HG02981 (cell line): ENCODE measurements at regions not wholly inside any gene's neighbourhood (a gene's known extent, or its start where the extent isn't known, plus 50 kb on each side); places are given as distances from the start of the nearest gene placed in this dataset.
A peak's percentile ranks its signal among the peaks of the same experiment; 100 is the strongest.

Source experiments
- ATAC-seq: cut with Tn5 transposase; IDR thresholded peaks from one replicate; pipeline ENCODE4 v1.9.1; 2021; ENCODE audit warnings: mild to moderate bottlenecking, moderate library complexity; ENCODE audit not compliant: unreplicated experiment

DNA sequence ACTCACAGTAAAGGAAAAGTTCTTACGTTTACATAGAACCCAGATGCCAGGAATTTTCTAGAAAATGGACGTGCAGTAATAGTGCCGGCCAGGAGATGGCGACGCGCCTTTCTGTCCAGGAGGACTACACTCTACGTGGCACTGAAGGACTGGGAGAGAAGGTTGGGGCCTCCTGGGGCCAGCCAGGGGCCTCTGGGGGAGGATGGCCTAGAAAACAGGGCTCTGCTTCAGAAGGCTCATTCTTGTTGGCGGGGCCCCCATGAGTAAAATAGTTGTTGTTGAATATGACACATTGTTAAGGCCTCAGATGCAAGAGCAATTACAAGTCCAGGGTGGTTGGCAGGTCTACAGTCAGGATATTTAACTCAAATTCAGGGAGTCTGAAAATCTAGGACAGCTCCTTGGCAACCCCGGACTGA, 120.1 kb upstream of the MAX start:
- ATAC-seq = no peak

DNA sequence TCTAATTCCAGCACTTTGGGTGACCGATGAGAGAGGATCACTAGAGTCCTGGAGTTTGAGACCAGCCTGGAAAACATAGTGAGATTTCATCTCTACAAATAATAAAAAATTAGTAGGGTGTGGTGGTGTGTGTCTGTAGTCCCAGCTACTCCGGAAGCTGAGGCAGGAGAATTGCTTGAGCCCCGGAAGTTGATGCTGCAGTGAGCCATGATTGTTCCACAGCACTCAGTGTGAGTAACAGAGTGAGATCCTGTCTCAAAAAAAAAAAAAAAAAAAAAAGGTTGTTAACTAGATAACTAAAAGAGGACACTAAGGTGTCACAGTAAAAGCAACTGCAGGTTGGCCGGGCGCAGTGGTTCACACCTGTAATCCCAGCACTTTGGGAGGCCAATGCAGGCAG, 121.3 kb upstream of the MAX start:
- ATAC-seq = no peak

DNA sequence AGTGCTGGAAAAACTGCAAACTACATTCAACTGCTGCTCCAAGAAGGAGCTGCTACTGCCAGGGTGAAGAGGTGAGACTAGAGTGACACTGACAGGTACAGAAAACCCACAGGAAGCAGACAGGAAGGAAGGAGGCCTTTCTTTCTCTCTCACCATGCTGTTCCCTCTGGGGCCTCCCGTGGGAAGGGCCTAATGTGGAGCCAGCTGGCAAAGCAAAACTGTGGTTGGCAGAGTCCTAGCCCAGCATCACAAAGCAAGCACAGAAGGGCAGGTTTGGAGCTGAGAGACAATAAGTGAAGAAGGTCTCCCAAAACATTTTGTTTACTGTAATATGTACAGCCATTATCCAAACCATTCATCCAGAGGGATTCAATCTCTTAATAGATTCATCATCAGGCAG, 122.5 kb upstream of the MAX start:
- ATAC-seq = no peak

DNA sequence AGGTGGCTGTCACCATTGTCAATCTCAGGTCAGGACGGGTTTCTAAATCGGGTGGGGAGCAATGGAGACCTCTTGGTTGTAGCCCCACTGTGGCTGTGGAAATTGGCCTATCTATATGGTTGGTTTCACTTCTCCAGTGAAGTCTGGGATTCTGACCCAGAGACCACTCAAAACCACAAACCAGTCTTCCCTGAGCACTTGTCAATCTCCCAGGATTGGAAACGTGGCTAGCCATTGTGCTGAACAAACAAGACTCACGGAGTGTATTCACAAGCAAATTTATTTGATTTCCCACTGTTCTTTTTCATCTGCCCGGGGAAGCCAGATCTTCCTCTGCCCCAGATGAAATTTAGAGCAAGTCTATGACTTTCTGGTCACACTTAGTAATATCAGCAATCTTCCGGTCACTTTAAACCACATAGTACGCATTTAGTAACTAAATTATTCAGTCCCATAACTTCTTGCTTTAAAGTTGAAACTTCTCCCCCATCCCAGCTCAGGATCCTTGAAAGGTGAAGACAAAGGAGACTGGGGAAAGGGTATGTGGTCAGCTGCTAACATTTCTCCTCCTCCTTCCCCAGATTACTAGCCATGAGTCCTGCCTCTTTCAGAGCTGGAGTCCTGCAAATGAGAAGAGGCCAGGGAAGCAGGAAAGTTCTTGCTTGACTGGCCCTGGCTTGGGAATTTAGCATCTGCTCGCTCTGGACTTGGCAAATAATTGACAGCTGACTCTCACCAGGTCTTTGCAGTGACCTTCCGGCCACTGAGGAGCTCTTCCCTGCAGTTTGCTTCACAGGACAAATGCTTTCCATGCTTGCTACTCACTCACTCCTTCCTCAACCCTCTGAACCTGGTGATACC, 123.2 kb upstream of the MAX start:
- ATAC-seq = no peak

DNA sequence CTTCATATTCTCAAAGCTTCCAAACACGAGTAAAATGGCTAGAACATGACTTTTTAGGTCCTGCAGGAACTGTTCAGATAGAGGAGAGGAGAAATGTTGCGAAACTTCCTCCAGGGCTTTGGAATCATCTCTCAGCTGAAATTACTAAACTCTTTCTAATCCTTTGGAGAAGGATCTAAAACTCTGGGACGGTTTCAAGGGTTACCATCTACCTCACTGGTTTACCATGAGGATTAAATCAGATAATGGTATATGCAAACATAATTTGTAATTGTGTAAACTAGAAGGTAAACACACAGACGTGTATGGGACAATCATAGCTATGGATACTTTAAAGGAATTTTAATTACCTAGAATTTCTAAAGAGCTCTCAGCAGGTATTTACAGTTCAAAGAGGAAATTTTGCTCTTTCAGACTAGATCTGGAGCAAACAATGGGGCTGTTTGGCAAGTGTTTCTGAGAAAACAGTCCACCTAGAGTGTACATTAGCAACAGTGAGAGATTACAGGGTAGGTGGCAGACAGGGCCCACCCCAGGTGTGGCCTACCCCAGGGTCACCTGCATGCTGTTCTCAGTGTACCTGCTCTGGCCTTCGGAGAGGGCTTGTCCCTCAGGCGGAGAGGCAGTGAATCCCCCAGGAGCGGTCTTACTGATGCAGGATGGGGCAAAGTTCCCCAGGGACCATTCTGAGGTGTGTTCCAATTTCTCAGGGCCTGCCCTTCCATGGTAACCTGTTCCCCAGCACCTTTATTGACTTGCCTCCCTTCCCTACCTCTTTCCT, 124.7 kb upstream of the MAX start:
- ATAC-seq = no peak

DNA sequence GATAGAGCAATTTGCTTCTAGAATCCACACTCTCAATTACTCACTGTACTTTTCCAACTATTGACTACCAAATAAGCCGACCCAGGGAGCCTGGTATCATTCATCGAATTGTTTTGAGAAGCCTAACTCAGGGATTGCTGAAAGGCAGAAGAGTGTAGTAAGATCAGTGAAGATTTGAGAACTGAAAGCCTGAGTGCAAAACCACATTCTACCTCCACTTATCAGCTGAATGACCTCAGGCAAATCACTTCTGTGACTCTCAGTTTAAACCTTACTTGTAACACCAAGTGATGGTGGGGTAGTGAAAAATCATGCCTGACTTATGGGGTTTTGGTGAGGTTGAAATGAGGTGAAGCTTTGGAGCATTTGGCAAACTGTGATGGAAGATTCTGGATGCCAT, 126.1 kb upstream of the MAX start:
- ATAC-seq = peak; percentile 88

DNA sequence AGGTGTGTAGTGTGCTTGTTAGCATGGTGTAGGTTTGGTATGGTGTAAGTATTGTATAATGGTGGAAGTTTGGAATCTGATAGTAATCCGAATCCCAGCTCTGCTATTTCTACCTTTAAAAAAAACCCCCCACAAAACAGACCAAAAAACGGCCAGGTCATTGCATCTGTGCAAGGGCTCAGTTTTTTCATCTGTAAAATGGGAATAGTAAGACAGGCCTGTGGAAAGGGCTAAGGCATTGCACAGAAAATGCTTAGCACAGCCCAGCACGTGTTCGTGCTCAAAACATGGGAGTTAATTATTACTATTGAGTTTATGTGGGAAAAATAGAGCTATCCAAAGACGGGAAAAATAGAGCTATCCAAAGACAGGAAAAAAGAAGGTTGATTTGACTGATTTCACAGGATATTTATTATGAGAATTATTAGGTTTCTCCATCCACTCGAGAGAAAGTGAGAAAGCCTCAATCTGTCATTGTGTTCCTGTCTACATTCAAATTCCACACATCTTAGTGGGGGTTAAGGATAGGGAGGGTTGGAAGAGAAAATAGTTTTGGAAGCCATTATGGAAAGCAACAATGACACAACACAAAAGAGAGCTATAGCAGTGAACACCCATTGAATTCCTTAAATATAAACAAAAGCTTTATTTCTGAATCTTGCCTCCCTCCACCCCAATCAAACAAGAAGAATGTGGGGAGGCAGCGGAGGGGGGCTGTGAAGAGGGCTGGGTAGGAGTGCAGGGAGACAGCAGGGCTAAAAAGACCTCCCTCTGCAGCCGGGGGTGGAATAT, 126.8 kb upstream of the MAX start:
- no peak for ATAC-seq

DNA sequence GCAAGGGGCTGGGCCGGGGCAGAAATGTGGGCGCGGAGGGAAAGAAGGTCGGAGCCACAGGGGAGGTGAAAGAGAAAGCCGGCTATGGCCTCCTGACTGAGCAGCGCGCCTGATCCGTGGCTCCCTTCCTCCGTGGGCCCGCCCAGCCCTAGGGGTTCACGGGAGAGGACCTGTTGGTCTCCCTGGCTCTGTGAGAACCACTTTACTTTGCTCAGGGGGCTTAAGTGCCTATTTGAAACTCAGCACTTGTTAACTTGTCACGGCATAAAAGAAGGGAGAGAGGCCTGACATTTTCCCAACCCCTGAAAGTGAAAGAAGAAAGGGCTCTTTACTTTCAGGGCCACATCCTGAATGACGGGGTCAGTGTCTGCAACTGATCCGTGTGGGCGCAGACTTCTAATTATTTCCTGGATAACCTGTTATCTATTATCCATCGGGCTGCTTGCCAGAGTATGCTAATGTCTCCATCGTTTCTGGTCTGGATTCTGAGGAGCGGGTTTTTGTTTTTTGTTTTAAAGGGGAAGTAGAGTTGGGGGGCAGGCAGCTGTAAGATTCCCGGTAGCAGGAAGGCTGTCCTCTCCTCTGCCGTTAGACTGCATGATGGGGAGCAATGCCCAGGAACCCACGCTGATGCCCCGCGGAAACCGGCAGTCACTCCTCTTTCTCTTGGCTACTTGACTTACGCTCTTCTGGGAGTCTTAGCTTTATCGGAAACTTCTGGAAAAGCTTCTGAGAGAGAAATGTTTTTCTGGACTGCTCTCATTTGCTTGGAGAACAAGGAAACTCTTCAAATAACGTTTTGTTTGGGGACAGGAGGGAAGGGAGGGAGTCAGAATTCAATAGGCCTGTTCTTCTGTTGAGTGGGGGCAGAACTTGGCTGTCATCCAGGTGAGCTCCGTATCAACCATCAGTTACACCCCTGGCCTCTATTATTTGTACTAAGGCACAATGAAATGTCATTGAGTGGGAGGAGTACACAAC, 127.7 kb upstream of the MAX start:
- ATAC-seq = no peak

DNA sequence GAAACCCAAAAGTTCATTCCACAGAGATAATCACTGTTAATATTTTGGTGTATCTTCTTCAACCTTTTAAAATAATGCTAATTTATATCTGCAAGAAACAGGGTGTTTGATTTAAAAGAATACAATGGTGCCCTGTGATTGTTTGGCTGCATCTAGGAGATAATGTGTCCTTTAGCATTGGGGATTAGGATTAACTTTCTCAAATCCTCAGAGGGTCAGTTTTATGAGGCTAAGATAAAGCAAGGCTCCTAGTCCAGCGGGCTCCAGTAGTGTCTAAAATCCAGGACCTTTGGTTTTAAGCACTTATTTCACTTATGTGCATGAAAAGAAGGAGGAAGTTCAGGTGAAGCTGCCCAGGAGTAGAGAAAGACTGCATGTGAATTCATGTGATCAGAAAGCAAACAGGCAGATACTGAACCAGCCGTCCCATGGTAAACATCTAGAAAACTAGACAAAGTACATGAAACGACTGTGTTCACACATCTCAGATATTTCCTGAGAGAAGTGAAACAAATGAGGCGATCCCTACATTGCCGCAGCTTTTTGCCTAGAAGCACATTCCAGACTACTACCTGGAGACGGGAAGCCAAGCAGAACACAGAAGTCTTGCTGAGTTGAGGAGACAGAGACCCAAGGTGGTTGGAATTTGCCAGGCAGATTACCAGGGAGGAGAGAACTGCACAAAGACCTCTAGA, 129.1 kb upstream of the MAX start:
- ATAC-seq = no peak

DNA sequence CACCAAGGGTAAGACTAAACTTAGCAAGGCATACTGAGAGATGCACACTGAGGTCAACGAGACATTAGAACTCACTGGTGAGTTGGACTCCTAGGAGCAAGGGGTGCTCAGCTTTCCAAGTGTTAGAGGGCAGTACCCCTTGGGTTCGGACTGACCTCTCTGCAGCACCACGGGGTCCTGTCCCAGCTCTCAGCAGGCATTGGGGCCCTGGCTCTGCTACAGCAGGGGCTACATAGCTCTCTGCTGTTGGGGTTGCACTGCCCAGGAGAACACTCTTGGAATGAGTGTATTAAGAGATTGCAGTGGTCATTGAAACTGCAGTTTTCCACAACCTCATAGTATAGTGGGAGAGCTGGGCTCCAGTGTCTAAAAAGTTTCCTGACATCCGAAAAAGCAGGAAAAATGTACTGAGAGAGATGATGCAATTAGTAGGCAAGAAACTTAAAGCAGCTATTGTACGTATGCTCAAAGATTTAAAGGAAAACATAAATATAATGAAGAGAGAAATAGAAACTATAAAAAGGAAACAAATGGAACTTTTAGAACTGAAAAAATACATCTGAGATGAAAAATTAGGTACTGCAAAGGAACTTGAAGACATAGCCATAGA, 132.5 kb upstream of the MAX start:
- ATAC-seq = no peak

DNA sequence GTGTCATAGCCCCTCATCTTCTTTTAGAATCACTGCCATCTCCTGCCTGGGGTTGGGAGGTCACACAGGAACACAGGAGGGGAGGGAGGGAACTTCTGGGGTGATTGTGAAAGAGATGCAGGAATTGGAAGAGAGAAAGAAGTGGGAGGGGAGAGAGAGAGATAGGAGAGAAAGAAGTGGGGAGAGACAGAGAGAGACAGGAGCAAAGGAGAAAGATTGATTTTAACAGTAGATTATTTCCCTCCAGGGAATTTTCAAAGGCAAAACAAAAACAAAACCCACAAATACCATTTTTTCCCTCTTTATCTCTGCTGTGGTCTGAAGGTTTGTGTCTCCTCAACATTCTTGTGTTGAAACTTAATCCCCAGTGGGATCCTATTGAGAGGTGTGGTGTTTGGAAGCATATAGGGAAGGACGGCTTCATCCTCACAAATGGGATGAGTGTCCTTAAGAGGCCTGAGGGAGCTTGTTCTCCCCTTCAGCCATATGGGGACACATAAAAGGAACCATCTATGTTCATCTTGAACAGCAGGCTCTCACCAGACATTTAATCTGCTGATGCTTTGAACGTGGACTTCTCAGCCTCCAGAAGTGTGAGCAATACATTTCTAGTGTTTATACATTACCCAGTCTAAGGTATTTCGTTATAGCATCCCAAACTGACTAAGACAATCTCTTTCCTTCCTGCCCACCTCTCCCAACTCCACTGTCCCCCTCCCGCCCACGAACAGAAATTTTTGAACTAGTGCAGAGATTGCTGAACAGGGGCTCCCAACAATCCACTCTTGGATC, 134.9 kb upstream of the MAX start:
- no peak for ATAC-seq

DNA sequence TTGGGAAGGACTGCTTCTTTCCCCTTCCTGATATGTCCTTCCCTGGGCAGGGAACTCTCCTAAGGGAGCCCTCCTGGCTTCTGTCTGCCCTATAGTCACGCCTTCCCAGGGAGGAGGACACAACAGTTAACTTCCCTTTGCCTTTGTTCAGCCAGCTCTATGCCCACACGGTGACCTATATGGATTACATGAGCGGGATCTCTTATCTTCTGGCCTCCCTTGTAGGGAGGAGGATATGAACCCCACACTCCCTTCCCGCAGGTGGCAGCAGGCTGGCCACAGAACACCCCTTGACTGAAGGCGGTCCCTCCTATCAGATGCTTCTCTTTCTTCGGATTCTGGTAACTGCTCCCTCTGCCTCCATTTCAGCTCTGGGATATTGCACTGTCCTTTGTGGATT, 135.6 kb upstream of the MAX start:
- no peak for ATAC-seq

DNA sequence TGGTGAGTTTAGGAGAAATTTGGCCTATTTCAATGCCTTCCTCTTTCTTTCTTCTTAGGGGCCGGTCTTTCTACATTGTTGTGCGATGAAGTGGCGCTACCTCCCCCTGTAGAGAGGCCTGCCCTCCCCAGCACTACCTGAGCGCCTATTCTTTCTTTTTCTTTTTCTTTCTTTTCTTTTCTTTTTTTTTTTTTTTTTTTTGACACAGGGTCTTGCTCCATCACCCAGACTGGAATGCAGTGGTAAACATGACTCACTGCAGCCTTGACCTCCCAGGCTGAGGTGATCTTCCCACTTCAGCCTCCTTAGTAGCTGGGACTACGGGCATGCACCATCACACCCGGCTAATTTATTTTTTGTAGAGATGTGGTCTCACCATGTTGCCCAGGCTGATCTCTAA, 136.1 kb upstream of the MAX start:
- no peak for ATAC-seq

DNA sequence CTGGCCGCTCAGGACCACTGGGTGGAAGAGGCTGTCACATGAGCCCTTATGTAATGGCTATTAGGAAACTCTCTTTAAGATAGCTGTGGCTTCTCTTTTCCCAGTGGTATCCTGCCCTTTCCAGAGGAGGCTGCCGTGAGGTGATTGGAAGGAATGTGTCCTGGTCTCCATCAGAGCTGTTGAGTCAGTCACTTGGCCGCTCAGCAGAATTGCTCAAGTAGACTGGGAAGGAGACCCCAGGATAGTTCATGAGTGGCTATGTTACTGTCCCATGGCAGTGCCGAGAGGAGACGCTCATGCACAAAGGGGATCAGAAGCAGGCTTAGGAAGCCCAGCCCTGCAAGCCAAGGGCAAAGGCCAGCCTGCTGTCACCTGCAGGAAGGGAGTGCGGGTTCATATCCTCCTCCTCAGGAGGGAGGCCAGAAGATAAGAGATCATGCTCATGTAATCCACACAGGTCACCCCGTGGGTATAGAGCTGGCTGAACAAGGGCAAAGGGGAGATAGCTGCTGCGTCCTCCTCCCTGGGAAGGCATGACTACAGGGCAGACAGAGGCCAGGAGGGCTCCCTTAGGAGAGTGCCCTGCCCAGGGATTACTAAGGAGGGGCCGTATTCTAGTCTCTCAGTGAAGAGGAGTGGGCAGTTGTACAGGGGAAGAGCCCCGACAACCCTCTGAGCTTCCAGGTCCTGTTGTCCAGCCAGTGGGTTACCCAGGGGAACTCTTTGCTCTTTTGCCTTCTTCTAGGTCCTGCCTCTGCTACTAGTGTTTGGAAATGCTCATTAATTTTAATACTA, 137.0 kb upstream of the MAX start:
- no peak for ATAC-seq

DNA sequence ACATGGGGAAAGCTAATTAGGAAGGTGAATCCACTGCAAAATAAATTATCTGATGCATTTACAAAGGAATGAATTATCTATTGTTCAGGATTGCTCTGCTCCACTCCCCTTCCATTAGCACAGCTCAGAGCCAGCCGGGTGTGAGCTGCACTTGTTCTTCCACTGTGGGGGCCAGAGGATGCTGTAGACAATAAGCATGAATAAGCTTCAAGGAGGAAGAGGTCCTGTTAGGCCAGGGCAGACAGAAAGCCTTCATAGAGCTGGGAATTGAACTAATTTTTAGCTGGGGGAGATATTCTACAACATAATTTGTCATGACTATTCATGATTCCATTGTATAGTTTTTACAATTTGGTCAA, 137.6 kb upstream of the MAX start:
- no peak for ATAC-seq

DNA sequence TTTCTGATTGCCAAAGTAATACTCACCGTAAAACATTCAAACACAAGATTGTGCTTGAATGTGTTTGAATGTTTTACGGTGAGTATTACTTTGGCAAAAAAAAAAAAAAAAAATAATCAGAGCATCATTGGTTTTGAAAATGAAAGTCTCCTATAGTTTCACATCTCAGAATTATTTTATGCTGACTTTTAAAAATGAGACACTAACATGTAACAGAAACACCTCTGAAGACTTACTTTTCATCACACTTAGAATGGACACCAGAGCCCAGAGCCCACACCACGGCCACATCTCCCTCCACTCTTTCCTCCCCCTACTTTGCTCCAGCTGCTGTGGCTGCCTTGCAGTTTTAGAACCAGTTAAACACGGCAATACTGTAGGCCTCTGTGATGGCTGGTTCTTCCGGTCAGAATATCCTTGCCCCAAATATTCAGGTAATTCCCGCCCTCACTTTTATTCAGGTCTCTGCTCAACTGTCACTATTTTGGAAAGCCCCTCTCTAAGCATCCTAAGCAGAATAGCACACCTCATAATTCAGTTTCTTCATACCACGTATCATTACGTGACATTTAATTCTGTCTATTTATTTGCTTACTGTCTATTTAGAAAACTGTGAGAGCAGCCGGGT, 138.9 kb upstream of the MAX start:
- no peak for ATAC-seq

DNA sequence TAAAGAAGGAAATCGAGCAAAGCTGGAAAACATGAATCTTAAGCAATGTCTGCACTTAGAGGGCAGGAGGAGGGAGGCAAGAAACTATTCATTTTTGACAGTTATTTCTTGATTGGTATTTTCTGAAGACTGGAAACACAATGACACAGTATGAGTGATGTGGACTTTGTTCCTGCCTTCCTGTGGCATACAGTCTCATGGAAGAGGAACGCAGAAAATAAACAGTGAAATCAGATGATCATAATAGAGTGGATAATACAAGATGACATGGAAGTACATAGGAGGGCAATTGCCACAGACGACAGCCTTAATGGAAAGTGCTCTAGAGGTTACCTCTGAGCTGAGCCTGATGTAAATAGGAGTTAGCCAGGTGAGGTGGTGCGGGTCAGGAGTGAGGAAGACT, 140.4 kb upstream of the MAX start:
- no peak for ATAC-seq
